SJSA1 (cell line): ENCODE measurements at regions not wholly inside any gene's neighbourhood (a gene's known extent, or its start where the extent isn't known, plus 50 kb on each side); places are given as distances from the start of the nearest gene placed in this dataset.
A peak's percentile ranks its signal among the peaks of the same experiment; 100 is the strongest.
"Not testable (repeated sequence)": the region's sequence is repeated elsewhere in the genome, so short reads cannot be mapped to it uniquely, and the experiment has no call there.

Experiments
- DNase-seq, 2 experiments: peaks; one replicate each; pipeline ENCODE4 v3.0.0-alpha.2; 2015 to 2020; ENCODE audit warnings: low spot score in 2 of 2, low read depth in 1 of 2
- H3K27ac ChIP-seq: fragments of 250-450 bp; sonication (Bioruptor Pico); 2 replicates; pipeline ENCODE4 v1.5.1; 2020; ENCODE audit warnings: mild to moderate bottlenecking, moderate library complexity
- H3K27me3 ChIP-seq: fragments of 250-450 bp; sonication (Bioruptor Pico); replicated peaks from 2 replicates; pipeline ENCODE4 v1.5.1; 2020; ENCODE audit warnings: mild to moderate bottlenecking, moderate library complexity
- H3K36me3 ChIP-seq: fragments of 250-450 bp; sonication (Bioruptor Pico); 2 replicates; pipeline ENCODE4 v1.5.1; 2020; ENCODE audit warnings: mild to moderate bottlenecking
- H3K4me1 ChIP-seq: fragments of 250-450 bp; sonication (Bioruptor Pico); replicated peaks from 2 replicates; pipeline ENCODE4 v1.6.1; 2021; ENCODE audit warnings: mild to moderate bottlenecking
- H3K4me3 ChIP-seq: fragments of 250-450 bp; sonication (Bioruptor Pico); 2 replicates; pipeline ENCODE4 v1.5.1; 2020; ENCODE audit warnings: mild to moderate bottlenecking
- H3K9me3 ChIP-seq: fragments of 250-450 bp; sonication (Bioruptor Pico); replicated peaks from 2 replicates; pipeline ENCODE4 v1.5.1; 2020; ENCODE audit warnings: mild to moderate bottlenecking

- no peaks in the 10 kb centered on the region for H3K27me3 ChIP-seq
- peaks cover 19% of the 10 kb centered on the region for H3K4me1 ChIP-seq
- DNase-seq: peak; percentile 78 to 95
- no peaks in the 10 kb centered on the region for H3K36me3 ChIP-seq
- H3K27ac ChIP-seq: 0 out of 2 replicates have a peak overlapping the region, but pooled peaks have one; percentile 20
- H3K9me3 ChIP-seq: no peaks in the 10 kb centered on the region
- no peak overlapping the region for H3K4me3 ChIP-seq
Measured at GRCh38 chr1:20411196-20411980, 74.6 kb downstream of the CAMK2N1 start.

GRCh38 chr1:20410503-20410902, 75.5 kb downstream of the CAMK2N1 start:
- Histone ChIP-seq H3K4me1 (peaks cover 24% of the 10 kb centered on the region), H3K9me3 (no peaks in the 10 kb centered on the region), H3K36me3 (no peaks in the 10 kb centered on the region), H3K4me3 (no peak overlapping the region), H3K27ac (0 out of 2 replicates have a peak overlapping the region, but pooled peaks have one; percentile 20), H3K27me3 (no peaks in the 10 kb centered on the region)
- DNase-seq: no peak

GRCh38 chr1:20409971-20410370, 76.0 kb downstream of the CAMK2N1 start:
- no peaks in the 10 kb centered on the region for H3K36me3 ChIP-seq
- H3K4me3 ChIP-seq: no peak overlapping the region
- DNase-seq: peak in 1 of 2 experiments; percentile 26
- H3K27ac ChIP-seq: no peak overlapping the region
- H3K4me1 ChIP-seq: peaks cover 25% of the 10 kb centered on the region
- H3K9me3 ChIP-seq: no peaks in the 10 kb centered on the region
- H3K27me3 ChIP-seq: no peaks in the 10 kb centered on the region

- Histone ChIP-seq H3K9me3 (no peaks in the 10 kb centered on the region), H3K27ac (no peak overlapping the region), H3K4me3 (no peak overlapping the region), H3K36me3 (no peaks in the 10 kb centered on the region), H3K27me3 (no peaks in the 10 kb centered on the region), H3K4me1 (peaks cover 25% of the 10 kb centered on the region)
- DNase-seq: no peak
Measured at GRCh38 chr1:20409012-20409411, 77.0 kb downstream of the CAMK2N1 start.

- not testable (repeated sequence) for H3K36me3 ChIP-seq, H3K27me3 ChIP-seq, H3K27ac ChIP-seq, H3K9me3 ChIP-seq, H3K4me3 ChIP-seq
- peaks cover 25% of the 10 kb centered on the region for H3K4me1 ChIP-seq
- peak in 1 of 2 experiments; percentile 28 for DNase-seq
Measured at GRCh38 chr1:20408133-20408650, 77.8 kb downstream of the CAMK2N1 start.

- Histone ChIP-seq H3K4me1 (peaks cover 25% of the 10 kb centered on the region), H3K36me3 (no peaks in the 10 kb centered on the region), H3K9me3 (no peaks in the 10 kb centered on the region), H3K4me3 (no peak overlapping the region), H3K27ac (no peak overlapping the region; the same call in 1 of the 2 replicates), H3K27me3 (no peaks in the 10 kb centered on the region)
- peak; percentile 43 to 51 for DNase-seq
Measured at GRCh38 chr1:20405893-20406604, 80.0 kb downstream of the CAMK2N1 start.

GRCh38 chr1:20405051-20405754, 80.8 kb downstream of the CAMK2N1 start:
- Histone ChIP-seq H3K27me3 (no peaks in the 10 kb centered on the region), H3K4me1 (peaks cover 29% of the 10 kb centered on the region), H3K9me3 (no peaks in the 10 kb centered on the region)

More at GRCh38 chr1:20405051-20405754, 80.8 kb downstream of the CAMK2N1 start:
- Histone ChIP-seq H3K27ac (no peak overlapping the region), H3K4me3 (no peak overlapping the region), H3K36me3 (no peaks in the 10 kb centered on the region)
- DNase-seq: no peak
